NT2/D1 (cell line): ENCODE measurements at regions not wholly inside any gene's neighbourhood (a gene's known extent, or its start where the extent isn't known, plus 50 kb on each side); places are given as distances from the start of the nearest gene placed in this dataset.

Experiments
- SUZ12 ChIP-seq: IDR thresholded peaks from 2 replicates; pipeline ENCODE4 v1.6.1; 2011; ENCODE audit not compliant: insufficient read length, insufficient read depth; ENCODE audit errors: extremely low read depth
- YY1 ChIP-seq: IDR thresholded peaks from 2 replicates; pipeline ENCODE4 v1.6.1; 2011; ENCODE audit not compliant: insufficient read length, insufficient read depth
- ZNF274 ChIP-seq: IDR thresholded peaks from 2 replicates; pipeline ENCODE4 v1.6.1; 2011; ENCODE audit warnings: mild to moderate bottlenecking, low read depth, low read length

DNA sequence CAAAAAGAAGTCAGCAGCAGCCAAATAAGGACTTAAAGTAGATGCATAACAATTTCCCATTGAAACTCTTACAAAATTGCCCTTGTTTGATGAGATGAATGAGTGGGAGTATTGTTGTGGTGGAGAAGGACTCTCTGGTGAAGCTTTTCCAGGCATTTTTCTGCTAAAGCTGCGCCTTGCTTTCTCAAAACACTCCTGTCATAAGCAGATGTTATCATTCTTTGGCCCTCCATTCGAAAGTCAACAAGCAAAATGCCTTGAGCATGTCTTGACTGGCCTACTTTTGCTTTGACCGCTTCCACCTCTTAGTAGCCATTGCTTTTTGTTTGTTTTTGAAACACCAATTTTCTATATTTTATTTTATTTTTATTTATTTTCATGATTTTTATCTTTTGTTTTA, 340.9 kb upstream of the FGF13 start:
- TF ChIP-seq YY1 = no peak
- TF ChIP-seq ZNF274 = no peak
- TF ChIP-seq SUZ12 = no peak
